BJ (cell line): ENCODE measurements at regions not wholly inside any gene's neighbourhood (a gene's known extent, or its start where the extent isn't known, plus 50 kb on each side); places are given as distances from the start of the nearest gene placed in this dataset.

Experiments used
- CTCF ChIA-PET: fragments of 350-600 bp; formaldehyde crosslinking; extraction: SDS; loops from one replicate; lab custom pipeline; 2021; ENCODE audit warnings: antibody characterized with exemption, inconsistent platforms; lab: Yijun Ruan, JAX
- POLR2A ChIA-PET: fragments of 300-600 bp; sonication (Branson Sonifier 250); formaldehyde crosslinking; extraction: SDS; loops from one replicate; lab custom pipeline; 2021; ENCODE audit warnings: antibody characterized with exemption; lab: Charles Lee
- DNase-seq: peaks from one replicate; pipeline ENCODE4 v3.0.0-alpha.2; 2011; ENCODE audit warnings: low read depth
- H3K27me3 ChIP-seq: 2 replicates; pipeline ENCODE4 v1.6.0; 2011; ENCODE audit warnings: low read length; ENCODE audit not compliant: control insufficient read depth, insufficient read depth
- H3K36me3 ChIP-seq: 2 replicates; pipeline ENCODE4 v1.5.1; 2011; ENCODE audit warnings: low read length; ENCODE audit not compliant: control insufficient read depth, insufficient read depth
- H3K4me3 ChIP-seq: 2 replicates; pipeline ENCODE4 v1.5.1; 2011; ENCODE audit warnings: low read depth, mild to moderate bottlenecking, control low read depth, low read length
- TF ChIP-seq, protein P1 (sequence below): IDR thresholded peaks from 2 replicates; pipeline ENCODE4 v1.5.1; 2011; ENCODE audit warnings: low read depth, mild to moderate bottlenecking, control low read depth, inconsistent platforms, low read length, moderate library complexity; ENCODE audit not compliant: insufficient read depth

DNA sequence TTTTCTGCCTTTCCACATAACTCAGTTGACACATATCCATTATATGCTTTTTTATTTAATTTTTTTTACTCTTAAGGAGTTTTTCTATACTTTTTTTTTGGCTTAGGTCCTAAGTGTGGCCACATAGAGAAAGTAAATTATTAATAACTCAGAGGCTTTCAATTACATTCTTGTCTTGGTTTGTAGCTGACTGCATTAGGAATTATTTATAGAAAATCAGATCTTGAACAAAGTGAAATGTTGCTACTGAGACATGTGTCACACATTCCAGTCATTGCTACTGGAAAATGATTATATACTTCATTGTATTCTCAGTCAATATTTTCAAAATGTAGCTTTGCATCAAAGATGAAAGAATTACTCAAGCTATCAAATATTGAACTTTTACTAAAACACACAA is 1277.9 kb downstream of the CDY2B start:
- CTCF ChIA-PET = no interaction called here
- POLR2A ChIA-PET = no interaction called here
- Histone ChIP-seq H3K36me3 (no peaks in the 10 kb centered on the region), H3K27me3 (no peaks in the 10 kb centered on the region), H3K4me3 (no peak overlapping the region)
- DNase-seq = no peak
- TF ChIP-seq, protein P1, sequence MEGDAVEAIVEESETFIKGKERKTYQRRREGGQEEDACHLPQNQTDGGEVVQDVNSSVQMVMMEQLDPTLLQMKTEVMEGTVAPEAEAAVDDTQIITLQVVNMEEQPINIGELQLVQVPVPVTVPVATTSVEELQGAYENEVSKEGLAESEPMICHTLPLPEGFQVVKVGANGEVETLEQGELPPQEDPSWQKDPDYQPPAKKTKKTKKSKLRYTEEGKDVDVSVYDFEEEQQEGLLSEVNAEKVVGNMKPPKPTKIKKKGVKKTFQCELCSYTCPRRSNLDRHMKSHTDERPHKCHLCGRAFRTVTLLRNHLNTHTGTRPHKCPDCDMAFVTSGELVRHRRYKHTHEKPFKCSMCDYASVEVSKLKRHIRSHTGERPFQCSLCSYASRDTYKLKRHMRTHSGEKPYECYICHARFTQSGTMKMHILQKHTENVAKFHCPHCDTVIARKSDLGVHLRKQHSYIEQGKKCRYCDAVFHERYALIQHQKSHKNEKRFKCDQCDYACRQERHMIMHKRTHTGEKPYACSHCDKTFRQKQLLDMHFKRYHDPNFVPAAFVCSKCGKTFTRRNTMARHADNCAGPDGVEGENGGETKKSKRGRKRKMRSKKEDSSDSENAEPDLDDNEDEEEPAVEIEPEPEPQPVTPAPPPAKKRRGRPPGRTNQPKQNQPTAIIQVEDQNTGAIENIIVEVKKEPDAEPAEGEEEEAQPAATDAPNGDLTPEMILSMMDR = no peak

DNA sequence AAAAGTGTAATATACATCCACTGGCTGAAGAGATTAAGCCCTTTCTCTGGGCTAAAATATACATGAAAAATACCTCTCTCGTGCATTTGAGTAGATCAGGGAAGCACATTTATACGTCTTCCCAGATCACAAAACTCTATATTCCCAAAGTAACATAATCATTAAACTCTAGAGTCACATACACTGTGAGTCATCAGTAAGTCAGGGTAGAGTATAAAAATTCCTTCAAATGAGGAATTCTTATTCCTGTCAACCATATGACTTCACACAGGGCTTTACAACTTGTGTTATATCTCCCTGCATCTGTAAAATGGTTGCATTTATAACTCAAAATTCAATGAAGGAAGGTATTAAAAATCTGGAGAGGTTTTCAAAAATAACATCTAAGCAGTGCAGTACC is 1278.4 kb downstream of the CDY2B start:
- POLR2A ChIA-PET = no interaction called here
- TF ChIP-seq, protein P1 = no peak

DNA sequence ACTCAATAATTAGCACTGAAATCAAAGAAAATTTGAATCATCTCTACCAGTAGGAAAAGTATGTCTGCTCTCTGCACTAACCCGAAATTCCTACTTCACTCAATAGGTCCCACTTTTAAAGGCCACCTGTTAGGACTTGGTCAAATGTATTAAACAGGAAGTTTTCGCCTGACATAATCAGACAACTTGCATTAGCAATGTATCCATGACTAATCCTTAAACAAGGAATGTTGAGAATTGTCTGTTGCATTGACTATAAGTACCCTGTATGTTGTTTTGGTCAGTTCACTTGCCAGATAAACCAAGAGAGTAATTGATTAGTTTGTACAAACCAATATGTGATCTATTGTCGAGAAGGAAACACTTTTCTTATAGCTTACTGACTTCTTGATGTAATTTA is 1308.0 kb downstream of the CDY2B start:
- TF ChIP-seq, protein P1 = no peak
- Histone ChIP-seq H3K27me3 (no peaks in the 10 kb centered on the region), H3K36me3 (no peaks in the 10 kb centered on the region), H3K4me3 (no peak overlapping the region)
- ChIA-PET POLR2A (no interaction called here), CTCF (no interaction called here)
- DNase-seq = no peak

More for the DNA sequence above, 1278.4 kb downstream of the CDY2B start:
- no peak for DNase-seq
- no peak overlapping the region for H3K4me3 ChIP-seq
- no peaks in the 10 kb centered on the region for H3K36me3 ChIP-seq
- no peaks in the 10 kb centered on the region for H3K27me3 ChIP-seq
- CTCF ChIA-PET = no interaction called here

DNA sequence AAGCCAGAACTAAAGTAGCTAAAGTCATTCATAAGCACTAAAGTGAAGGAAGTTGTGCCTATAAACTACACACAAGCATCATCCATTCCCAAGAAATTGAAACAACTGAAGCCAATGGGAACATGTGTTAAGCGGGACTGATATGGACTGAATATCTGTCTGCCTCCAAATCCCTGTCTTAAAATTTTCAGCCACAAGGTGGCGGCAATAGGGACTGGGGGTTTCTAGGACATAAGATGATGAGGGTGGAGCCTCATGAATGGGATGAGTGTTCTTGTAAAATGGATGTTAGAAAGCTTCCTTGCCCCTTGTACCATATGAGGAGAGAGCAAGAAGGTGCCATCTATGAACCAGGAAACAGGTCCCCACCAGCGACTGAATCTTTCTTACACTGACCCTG is 1317.5 kb downstream of the CDY2B start:
- TF ChIP-seq, protein P1 = no peak
- no peak overlapping the region for H3K4me3 ChIP-seq
- no peak for DNase-seq
- POLR2A ChIA-PET = no interaction called here
- CTCF ChIA-PET = no interaction called here
- no peaks in the 10 kb centered on the region for H3K27me3 ChIP-seq
- H3K36me3 ChIP-seq = no peaks in the 10 kb centered on the region

DNA sequence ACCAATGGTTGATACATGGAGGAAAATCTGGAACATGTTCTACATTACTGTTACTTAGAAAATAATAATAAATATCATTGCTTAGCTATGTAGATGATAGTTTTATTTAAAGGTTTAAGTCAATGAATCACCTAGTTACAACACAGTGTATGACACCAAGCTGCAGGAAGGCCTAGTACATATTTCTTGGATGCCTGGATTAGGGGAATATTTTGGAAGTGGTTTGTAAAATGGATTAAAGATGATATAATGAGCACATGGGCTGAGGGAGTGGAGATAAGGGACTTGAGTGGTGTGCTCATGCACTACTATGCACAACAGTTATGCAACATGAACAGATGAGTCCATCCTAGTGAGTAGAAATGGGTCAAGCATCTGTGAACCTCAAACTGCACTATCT is 1358.0 kb downstream of the CDY2B start:
- TF ChIP-seq, protein P1 = no peak
- H3K27me3 ChIP-seq = no peaks in the 10 kb centered on the region
- DNase-seq = no peak
- CTCF ChIA-PET = no interaction called here
- no peak overlapping the region for H3K4me3 ChIP-seq
- no peaks in the 10 kb centered on the region for H3K36me3 ChIP-seq
- POLR2A ChIA-PET = no interaction called here
